Smooth muscle cell (in vitro differentiated cells): ENCODE measurements at regions not wholly inside any gene's neighbourhood (a gene's known extent, or its start where the extent isn't known, plus 50 kb on each side); places are given as distances from the start of the nearest gene placed in this dataset.

Source experiments
- DNase-seq: peaks from one replicate; lab custom pipeline; 2025; ENCODE audit not compliant: unreplicated experiment; lab: John Stamatoyannopoulos, UW
- H2AFZ ChIP-seq: fragments of 200-600 bp; sonication (generic); 2 replicates; pipeline ENCODE4 v1.6.0; 2016; ENCODE audit warnings: antibody characterized with exemption, low read depth, mild to moderate bottlenecking
- H3F3A ChIP-seq: fragments of 200-600 bp; sonication (generic); 2 replicates; pipeline ENCODE4 v1.6.0; 2017; ENCODE audit warnings: antibody characterized with exemption, low read depth
- H3K27ac ChIP-seq: fragments of 200-600 bp; sonication (generic); 2 replicates; pipeline ENCODE4 v1.5.1; 2016; ENCODE audit warnings: low read depth, mild to moderate bottlenecking
- H3K27me3 ChIP-seq: fragments of 200-600 bp; sonication (generic); 2 replicates; pipeline ENCODE4 v1.6.1; 2016; ENCODE audit warnings: low read depth, mild to moderate bottlenecking
- H3K36me3 ChIP-seq: fragments of 200-600 bp; sonication (generic); 2 replicates; pipeline ENCODE4 v1.5.1; 2016; ENCODE audit warnings: low read depth
- H3K4me1 ChIP-seq: fragments of 200-600 bp; sonication (generic); 2 replicates; pipeline ENCODE4 v1.5.1; 2016; ENCODE audit warnings: low read depth
- H3K4me2 ChIP-seq: fragments of 200-600 bp; sonication (generic); 2 replicates; pipeline ENCODE4 v1.6.0; 2016; ENCODE audit warnings: mild to moderate bottlenecking
- H3K4me3 ChIP-seq: fragments of 200-600 bp; sonication (generic); 2 replicates; pipeline ENCODE4 v1.5.1; 2016; ENCODE audit warnings: mild to moderate bottlenecking
- H3K79me2 ChIP-seq: fragments of 200-600 bp; sonication (generic); 2 replicates; pipeline ENCODE4 v1.6.0; 2016; ENCODE audit warnings: low read depth, mild to moderate bottlenecking
- H3K9ac ChIP-seq: fragments of 200-600 bp; sonication (generic); 2 replicates; pipeline ENCODE4 v1.6.0; 2016; ENCODE audit warnings: low read depth
- H3K9me3 ChIP-seq: fragments of 200-600 bp; sonication (generic); replicated peaks from 2 replicates; pipeline ENCODE4 v1.5.1; 2016; ENCODE audit warnings: low read depth
- H4K20me1 ChIP-seq: fragments of 200-600 bp; sonication (generic); 2 replicates; pipeline ENCODE4 v1.6.0; 2016; ENCODE audit warnings: low read depth
- WGBS: methylation state at CpG from one replicate; pipeline ENCODE4 v1.1.7; 2016; ENCODE audit warnings: low lambda C conversion rate; 5-methylcytosine and 5-hydroxymethylcytosine counted together
- TF ChIP-seq, protein P1 (sequence below): fragments of 200-600 bp; sonication (generic); IDR thresholded peaks from 2 replicates; pipeline ENCODE4 v1.5.1; 2017; ENCODE audit warnings: borderline replicate concordance, mild to moderate bottlenecking, antibody characterized with exemption; ENCODE audit not compliant: insufficient read depth, poor library complexity, severe bottlenecking

DNA sequence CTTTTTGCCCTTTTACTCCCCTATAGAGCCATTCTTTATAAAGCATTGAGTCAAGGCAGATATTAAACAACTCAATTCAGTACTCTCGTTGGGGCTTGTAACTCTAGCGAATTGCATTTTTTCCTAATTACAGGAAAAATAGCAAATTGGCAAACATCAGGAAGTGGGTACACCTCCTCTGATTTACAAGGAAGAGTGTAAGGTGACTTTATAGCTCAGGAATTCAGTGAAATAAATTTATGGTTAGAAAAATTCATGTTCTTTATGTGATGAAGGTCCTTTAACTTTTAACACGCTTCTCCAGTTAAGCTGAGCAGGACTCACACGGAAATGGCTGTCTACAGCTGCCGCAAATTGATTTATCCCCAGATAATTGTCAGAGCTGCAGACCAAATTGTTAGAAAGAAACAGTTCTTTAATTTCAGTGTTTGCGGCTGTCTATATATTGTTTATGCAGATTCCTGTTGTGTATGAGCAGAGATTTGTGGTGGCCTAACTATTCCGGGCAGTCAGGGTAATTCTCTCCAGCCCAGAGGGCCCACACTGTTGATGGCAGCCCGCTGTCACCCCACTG is 151.1 kb upstream of the MKI67 start:
- Histone ChIP-seq H3K27me3 (peaks cover 36% of the 10 kb centered on the region), H3F3A (no peaks in the 10 kb centered on the region), H3K9ac (no peak overlapping the region), H4K20me1 (no peaks in the 10 kb centered on the region), H3K4me3 (no peak overlapping the region), H3K79me2 (no peaks in the 10 kb centered on the region), H3K4me2 (no peak overlapping the region), H3K9me3 (no peaks in the 10 kb centered on the region), H3K4me1 (no peaks in the 10 kb centered on the region), H2AFZ (no peak overlapping the region), H3K27ac (no peak overlapping the region), H3K36me3 (no peaks in the 10 kb centered on the region)
- DNase-seq = no peak
- 85% methylated on average over 8 of the region's 8 CpGs for WGBS
- TF ChIP-seq, protein P1, sequence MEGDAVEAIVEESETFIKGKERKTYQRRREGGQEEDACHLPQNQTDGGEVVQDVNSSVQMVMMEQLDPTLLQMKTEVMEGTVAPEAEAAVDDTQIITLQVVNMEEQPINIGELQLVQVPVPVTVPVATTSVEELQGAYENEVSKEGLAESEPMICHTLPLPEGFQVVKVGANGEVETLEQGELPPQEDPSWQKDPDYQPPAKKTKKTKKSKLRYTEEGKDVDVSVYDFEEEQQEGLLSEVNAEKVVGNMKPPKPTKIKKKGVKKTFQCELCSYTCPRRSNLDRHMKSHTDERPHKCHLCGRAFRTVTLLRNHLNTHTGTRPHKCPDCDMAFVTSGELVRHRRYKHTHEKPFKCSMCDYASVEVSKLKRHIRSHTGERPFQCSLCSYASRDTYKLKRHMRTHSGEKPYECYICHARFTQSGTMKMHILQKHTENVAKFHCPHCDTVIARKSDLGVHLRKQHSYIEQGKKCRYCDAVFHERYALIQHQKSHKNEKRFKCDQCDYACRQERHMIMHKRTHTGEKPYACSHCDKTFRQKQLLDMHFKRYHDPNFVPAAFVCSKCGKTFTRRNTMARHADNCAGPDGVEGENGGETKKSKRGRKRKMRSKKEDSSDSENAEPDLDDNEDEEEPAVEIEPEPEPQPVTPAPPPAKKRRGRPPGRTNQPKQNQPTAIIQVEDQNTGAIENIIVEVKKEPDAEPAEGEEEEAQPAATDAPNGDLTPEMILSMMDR = no peak

DNA sequence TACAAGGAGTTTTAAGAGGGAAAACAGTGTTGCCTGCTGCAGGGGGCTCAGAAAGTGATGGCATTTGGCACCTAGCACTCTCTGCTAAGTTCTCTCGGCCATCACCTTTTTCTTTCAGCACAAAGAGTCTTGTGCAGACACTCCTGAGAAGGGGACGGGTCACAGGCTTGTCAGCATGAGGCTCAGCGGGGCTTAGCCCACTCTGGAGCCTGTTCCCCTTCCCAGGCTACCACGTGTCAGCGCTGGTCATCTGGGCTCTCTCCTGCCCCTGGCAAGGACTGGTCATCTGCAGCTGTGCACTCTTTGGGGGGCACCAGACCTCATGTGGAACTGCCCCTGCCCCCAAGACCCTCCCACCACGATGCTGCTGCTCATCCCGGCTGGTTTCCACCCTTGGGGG is 152.1 kb upstream of the MKI67 start:
- H3K9me3 ChIP-seq = no peaks in the 10 kb centered on the region
- H3K36me3 ChIP-seq = no peaks in the 10 kb centered on the region
- WGBS = 59% methylated on average over 7 of the region's 7 CpGs
- no peak overlapping the region for H3K9ac ChIP-seq
- no peaks in the 10 kb centered on the region for H3K4me1 ChIP-seq
- no peaks in the 10 kb centered on the region for H3F3A ChIP-seq
- H2AFZ ChIP-seq = no peak overlapping the region
- DNase-seq = no peak
- H3K4me2 ChIP-seq = no peak overlapping the region
- no peaks in the 10 kb centered on the region for H3K79me2 ChIP-seq
- TF ChIP-seq, protein P1 = no peak
- no peak overlapping the region for H3K27ac ChIP-seq
- peaks cover 35% of the 10 kb centered on the region for H3K27me3 ChIP-seq
- H4K20me1 ChIP-seq = no peaks in the 10 kb centered on the region
- H3K4me3 ChIP-seq = no peak overlapping the region

- 80% methylated on average over 2 of the region's 2 CpGs for WGBS
- no peak for DNase-seq
- no peak overlapping the region for H3K4me2 ChIP-seq
- no peaks in the 10 kb centered on the region for H3F3A ChIP-seq
- TF ChIP-seq, protein P1 = no peak
- H3K4me1 ChIP-seq = no peaks in the 10 kb centered on the region
- H3K27ac ChIP-seq = no peak overlapping the region
- no peak overlapping the region for H3K4me3 ChIP-seq
- no peaks in the 10 kb centered on the region for H3K9me3 ChIP-seq
- H3K9ac ChIP-seq = no peak overlapping the region
- no peak overlapping the region for H2AFZ ChIP-seq
- no peaks in the 10 kb centered on the region for H4K20me1 ChIP-seq
- peaks cover 41% of the 10 kb centered on the region for H3K27me3 ChIP-seq
- H3K36me3 ChIP-seq = no peaks in the 10 kb centered on the region
- H3K79me2 ChIP-seq = no peaks in the 10 kb centered on the region
These were observed 154.0 kb upstream of the MKI67 start for GRCh38 chr10:128280271-128280670.

- no peak for DNase-seq
- TF ChIP-seq, protein P1 = no peak
- H3F3A ChIP-seq = no peaks in the 10 kb centered on the region
- H3K9ac ChIP-seq = no peak overlapping the region
- H3K36me3 ChIP-seq = no peaks in the 10 kb centered on the region
- no peak overlapping the region for H2AFZ ChIP-seq
- H4K20me1 ChIP-seq = no peaks in the 10 kb centered on the region
- H3K9me3 ChIP-seq = no peaks in the 10 kb centered on the region
- H3K27me3 ChIP-seq = peaks cover 51% of the 10 kb centered on the region
- no peak overlapping the region for H3K27ac ChIP-seq
- no peak overlapping the region for H3K4me2 ChIP-seq
- H3K79me2 ChIP-seq = no peaks in the 10 kb centered on the region
- 73% methylated on average over 6 of the region's 6 CpGs for WGBS
- H3K4me3 ChIP-seq = no peak overlapping the region
- no peaks in the 10 kb centered on the region for H3K4me1 ChIP-seq
These were observed 155.1 kb upstream of the MKI67 start for GRCh38 chr10:128281343-128281742.
